HG03460 (cell line): ENCODE measurements at regions not wholly inside any gene's neighbourhood (a gene's known extent, or its start where the extent isn't known, plus 50 kb on each side); places are given as distances from the start of the nearest gene placed in this dataset.

Source experiments
- ATAC-seq: cut with Tn5 transposase; IDR thresholded peaks from one replicate; pipeline ENCODE4 v1.9.1; 2021; ENCODE audit not compliant: unreplicated experiment

- no peak for ATAC-seq
Observed at GRCh38 chr11:32200136-32200847, 109.4 kb downstream of the RCN1 start.

- ATAC-seq = no peak
Observed at GRCh38 chr11:32204751-32205150, 113.9 kb downstream of the RCN1 start.

GRCh38 chr11:32210556-32210955, 119.7 kb downstream of the RCN1 start:
- no peak for ATAC-seq

GRCh38 chr11:32213223-32213622, 122.3 kb downstream of the RCN1 start:
- no peak for ATAC-seq

GRCh38 chr11:32215157-32215556, 124.3 kb downstream of the RCN1 start:
- no peak for ATAC-seq

GRCh38 chr11:32216749-32217148, 125.9 kb downstream of the RCN1 start:
- ATAC-seq = no peak

- no peak for ATAC-seq
Observed at GRCh38 chr11:32219320-32219719, 128.4 kb downstream of the RCN1 start.

GRCh38 chr11:32221476-32222032, 130.7 kb downstream of the RCN1 start:
- ATAC-seq = no peak

GRCh38 chr11:32224580-32224979, 133.7 kb downstream of the RCN1 start:
- ATAC-seq = no peak

- ATAC-seq = no peak
Observed at GRCh38 chr11:32225571-32226285, 134.9 kb downstream of the RCN1 start.

GRCh38 chr11:32226480-32226879, 135.6 kb downstream of the RCN1 start:
- ATAC-seq = no peak

- ATAC-seq = no peak
Observed at GRCh38 chr11:32229576-32230240, 138.8 kb downstream of the RCN1 start.

- no peak for ATAC-seq
Observed at GRCh38 chr11:32231909-32232493, 141.1 kb downstream of the RCN1 start.

GRCh38 chr11:32232516-32232915, 141.6 kb downstream of the RCN1 start:
- ATAC-seq = no peak

GRCh38 chr11:32233276-32233675, 142.4 kb downstream of the RCN1 start:
- no peak for ATAC-seq

GRCh38 chr11:32233928-32234327, 143.1 kb downstream of the RCN1 start:
- ATAC-seq = no peak

GRCh38 chr11:32244453-32244852, 153.6 kb downstream of the RCN1 start:
- no peak for ATAC-seq

GRCh38 chr11:32253706-32254105, 162.8 kb downstream of the RCN1 start:
- ATAC-seq = no peak

GRCh38 chr11:32255841-32256240, 165.0 kb downstream of the RCN1 start:
- no peak for ATAC-seq

GRCh38 chr11:32256466-32256865, 165.6 kb downstream of the RCN1 start:
- ATAC-seq = no peak

GRCh38 chr11:32259641-32260081, 168.8 kb downstream of the RCN1 start:
- peak; percentile 93 for ATAC-seq
